Occipital lobe (tissue), 1 donor: ENCODE measurements at regions not wholly inside any gene's neighbourhood (a gene's known extent, or its start where the extent isn't known, plus 50 kb on each side); places are given as distances from the start of the nearest gene placed in this dataset.

Source experiments
- DNase-seq: peaks from one replicate; lab custom pipeline; 2025; lab: John Stamatoyannopoulos, UW

GRCh38 chr10:36117890-36118289 lies 475.8 kb upstream of the FZD8 start:
- DNase-seq = no peak

- no peak for DNase-seq
Measured at GRCh38 chr10:36117231-36117630, 475.1 kb upstream of the FZD8 start.

GRCh38 chr10:36116731-36117130 lies 474.6 kb upstream of the FZD8 start:
- DNase-seq = no peak

- no peak for DNase-seq
Measured at GRCh38 chr10:36116040-36116439, 473.9 kb upstream of the FZD8 start.

GRCh38 chr10:36115364-36115763 lies 473.3 kb upstream of the FZD8 start:
- no peak for DNase-seq

GRCh38 chr10:36114913-36115312 lies 472.8 kb upstream of the FZD8 start:
- DNase-seq = no peak

- no peak for DNase-seq
Measured at GRCh38 chr10:36114141-36114540, 472.0 kb upstream of the FZD8 start.

- no peak for DNase-seq
Measured at GRCh38 chr10:36111676-36112075, 469.6 kb upstream of the FZD8 start.

GRCh38 chr10:36110097-36110496 lies 468.0 kb upstream of the FZD8 start:
- no peak for DNase-seq

- DNase-seq = no peak
Measured at GRCh38 chr10:36109399-36110023, 467.4 kb upstream of the FZD8 start.

GRCh38 chr10:36097696-36098095 lies 455.6 kb upstream of the FZD8 start:
- DNase-seq = no peak

GRCh38 chr10:36096576-36096975 lies 454.5 kb upstream of the FZD8 start:
- DNase-seq = no peak

- DNase-seq = no peak
Measured at GRCh38 chr10:36094096-36094495, 452.0 kb upstream of the FZD8 start.

GRCh38 chr10:36092116-36092515 lies 450.0 kb upstream of the FZD8 start:
- no peak for DNase-seq

- DNase-seq = no peak
Measured at GRCh38 chr10:36091007-36091406, 448.9 kb upstream of the FZD8 start.

- DNase-seq = no peak
Measured at GRCh38 chr10:36089790-36090440, 447.8 kb upstream of the FZD8 start.

- no peak for DNase-seq
Measured at GRCh38 chr10:36087006-36088005, 445.2 kb upstream of the FZD8 start.

GRCh38 chr10:36075196-36075595 lies 433.1 kb upstream of the FZD8 start:
- DNase-seq = no peak

GRCh38 chr10:36073796-36074345 lies 431.8 kb upstream of the FZD8 start:
- no peak for DNase-seq

GRCh38 chr10:36068542-36068941 lies 426.4 kb upstream of the FZD8 start:
- no peak for DNase-seq

GRCh38 chr10:36067748-36068147 lies 425.7 kb upstream of the FZD8 start:
- DNase-seq = no peak

- DNase-seq = no peak
Measured at GRCh38 chr10:36066850-36067249, 424.8 kb upstream of the FZD8 start.
